Hepatocyte (in vitro differentiated cells): ENCODE measurements at regions not wholly inside any gene's neighbourhood (a gene's known extent, or its start where the extent isn't known, plus 50 kb on each side); places are given as distances from the start of the nearest gene placed in this dataset.
"Not testable (repeated sequence)": the region's sequence is repeated elsewhere in the genome, so short reads cannot be mapped to it uniquely, and the experiment has no call there.

Experiments
- DNase-seq: peaks from one replicate; pipeline ENCODE4 v3.0.0-alpha.2; 2016; ENCODE audit warnings: low spot score
- H2AFZ ChIP-seq: fragments of 200-600 bp; sonication (generic); 2 replicates; pipeline ENCODE4 v1.6.0; 2016; ENCODE audit warnings: antibody characterized with exemption, mild to moderate bottlenecking
- H3K27ac ChIP-seq: fragments of 200-600 bp; sonication (generic); 2 replicates; pipeline ENCODE4 v1.5.1; 2016; ENCODE audit warnings: mild to moderate bottlenecking
- H3K27me3 ChIP-seq: fragments of 200-600 bp; sonication (generic); 2 replicates; pipeline ENCODE4 v1.6.1; 2016
- H3K36me3 ChIP-seq: fragments of 200-600 bp; sonication (generic); replicated peaks from 2 replicates; pipeline ENCODE4 v1.5.1; 2016; ENCODE audit warnings: low read depth; ENCODE audit not compliant: insufficient read depth
- H3K4me1 ChIP-seq: fragments of 200-600 bp; sonication (generic); 2 replicates; pipeline ENCODE4 v1.5.1; 2016; ENCODE audit warnings: mild to moderate bottlenecking, moderate library complexity; ENCODE audit not compliant: insufficient read depth
- H3K4me2 ChIP-seq: fragments of 200-600 bp; sonication (generic); 2 replicates; pipeline ENCODE4 v1.6.0; 2016
- H3K4me3 ChIP-seq: fragments of 200-600 bp; sonication (generic); 2 replicates; pipeline ENCODE4 v1.5.1; 2016; ENCODE audit warnings: mild to moderate bottlenecking
- H3K79me2 ChIP-seq: fragments of 200-600 bp; sonication (generic); 2 replicates; pipeline ENCODE4 v1.6.0; 2017; ENCODE audit warnings: mild to moderate bottlenecking
- H3K9me2 ChIP-seq: fragments of 200-600 bp; sonication (generic); replicated peaks from 2 replicates; pipeline ENCODE4 v1.6.0; 2017; ENCODE audit warnings: mild to moderate bottlenecking; ENCODE audit not compliant: insufficient read depth
- H3K9me3 ChIP-seq: fragments of 200-600 bp; sonication (generic); 2 replicates; pipeline ENCODE4 v1.5.1; 2016; ENCODE audit warnings: low read depth, mild to moderate bottlenecking
- H4K20me1 ChIP-seq: fragments of 200-600 bp; sonication (generic); 2 replicates; pipeline ENCODE4 v1.6.0; 2016; ENCODE audit warnings: mild to moderate bottlenecking; ENCODE audit not compliant: insufficient read depth, poor library complexity, severe bottlenecking
- EZH2 ChIP-seq: fragments of 200-600 bp; sonication (generic); IDR thresholded peaks from 2 replicates; pipeline ENCODE4 v1.6.1; 2016; ENCODE audit warnings: antibody characterized with exemption, mild to moderate bottlenecking, borderline replicate concordance
- EZH2phosphoT487 ChIP-seq: fragments of 200-600 bp; sonication (generic); IDR thresholded peaks from one replicate; pipeline ENCODE4 v1.6.1; 2018; ENCODE audit warnings: antibody characterized with exemption, mild to moderate bottlenecking, low read depth, moderate library complexity; ENCODE audit not compliant: unreplicated experiment, severe bottlenecking
- WGBS: methylation state at CpG from one replicate; pipeline ENCODE4 v1.1.6; 2016; ENCODE audit warnings: low lambda C conversion rate; ENCODE audit errors: missing lambda C conversion rate; 5-methylcytosine and 5-hydroxymethylcytosine counted together
- TF ChIP-seq, protein P1 (sequence below): fragments of 200-600 bp; sonication (generic); IDR thresholded peaks from 2 replicates; pipeline ENCODE4 v1.5.1; 2016; ENCODE audit warnings: antibody characterized with exemption, mild to moderate bottlenecking; ENCODE audit not compliant: poor library complexity

DNA sequence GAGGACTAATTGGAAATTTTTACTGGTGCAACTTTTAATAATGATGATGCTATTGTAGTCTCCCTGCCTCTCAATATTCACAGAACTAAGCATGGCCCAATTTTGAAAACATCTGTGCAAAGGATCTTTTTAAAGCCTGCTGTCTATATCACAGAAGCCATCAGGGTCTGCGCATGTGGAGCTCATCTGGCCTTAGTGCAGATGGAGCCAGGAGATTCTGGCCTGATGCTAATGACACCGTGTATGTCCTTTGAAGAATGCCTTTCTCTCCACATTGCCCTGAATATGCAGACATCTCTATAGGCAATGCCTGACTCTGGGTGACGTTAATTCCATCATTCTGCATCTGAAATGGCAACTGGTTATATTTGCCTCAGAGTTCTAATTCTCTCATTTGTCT, 1205.9 kb downstream of the AACS start:
- Histone ChIP-seq H3K9me3 (no peaks in the 10 kb centered on the region), H3K79me2 (no peaks in the 10 kb centered on the region), H3K27ac (no peak overlapping the region), H3K4me1 (no peaks in the 10 kb centered on the region), H3K9me2 (no peaks in the 10 kb centered on the region), H4K20me1 (no peaks in the 10 kb centered on the region), H3K27me3 (no peaks in the 10 kb centered on the region), H2AFZ (no peak overlapping the region), H3K36me3 (no peaks in the 10 kb centered on the region), H3K4me3 (no peak overlapping the region), H3K4me2 (no peak overlapping the region)
- 78% methylated on average over 3 of the region's 3 CpGs for WGBS
- no peak for DNase-seq
- no peak for TF ChIP-seq EZH2
- TF ChIP-seq, protein P1, sequence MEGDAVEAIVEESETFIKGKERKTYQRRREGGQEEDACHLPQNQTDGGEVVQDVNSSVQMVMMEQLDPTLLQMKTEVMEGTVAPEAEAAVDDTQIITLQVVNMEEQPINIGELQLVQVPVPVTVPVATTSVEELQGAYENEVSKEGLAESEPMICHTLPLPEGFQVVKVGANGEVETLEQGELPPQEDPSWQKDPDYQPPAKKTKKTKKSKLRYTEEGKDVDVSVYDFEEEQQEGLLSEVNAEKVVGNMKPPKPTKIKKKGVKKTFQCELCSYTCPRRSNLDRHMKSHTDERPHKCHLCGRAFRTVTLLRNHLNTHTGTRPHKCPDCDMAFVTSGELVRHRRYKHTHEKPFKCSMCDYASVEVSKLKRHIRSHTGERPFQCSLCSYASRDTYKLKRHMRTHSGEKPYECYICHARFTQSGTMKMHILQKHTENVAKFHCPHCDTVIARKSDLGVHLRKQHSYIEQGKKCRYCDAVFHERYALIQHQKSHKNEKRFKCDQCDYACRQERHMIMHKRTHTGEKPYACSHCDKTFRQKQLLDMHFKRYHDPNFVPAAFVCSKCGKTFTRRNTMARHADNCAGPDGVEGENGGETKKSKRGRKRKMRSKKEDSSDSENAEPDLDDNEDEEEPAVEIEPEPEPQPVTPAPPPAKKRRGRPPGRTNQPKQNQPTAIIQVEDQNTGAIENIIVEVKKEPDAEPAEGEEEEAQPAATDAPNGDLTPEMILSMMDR = no peak
- no peak for TF ChIP-seq EZH2phosphoT487

DNA sequence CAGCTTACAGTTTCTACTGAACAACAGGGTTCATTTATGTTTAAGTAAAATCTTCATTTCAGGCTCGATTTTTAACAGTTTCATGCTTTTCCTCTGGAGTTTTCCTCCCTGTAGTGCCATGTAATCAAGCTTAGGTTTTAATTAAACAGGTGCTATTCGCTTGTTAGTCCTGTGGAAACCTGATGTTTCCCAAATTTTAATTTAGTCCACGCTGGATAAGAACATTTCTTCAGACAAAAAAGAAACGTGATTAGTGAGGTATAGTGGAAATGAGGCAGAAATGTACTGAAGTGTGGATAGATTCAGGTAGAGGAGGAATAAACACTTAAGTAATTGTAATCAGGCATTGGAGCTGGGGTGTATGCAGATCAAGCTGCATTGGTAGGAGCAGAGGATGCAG, 1217.5 kb downstream of the AACS start:
- H3K27ac ChIP-seq = no peak overlapping the region
- no peaks in the 10 kb centered on the region for H3K79me2 ChIP-seq
- DNase-seq = no peak
- H3K4me1 ChIP-seq = no peaks in the 10 kb centered on the region
- WGBS = 62% methylated on average over 4 of the region's 4 CpGs
- no peaks in the 10 kb centered on the region for H3K36me3 ChIP-seq
- H3K4me3 ChIP-seq = no peak overlapping the region
- no peaks in the 10 kb centered on the region for H4K20me1 ChIP-seq
- H3K27me3 ChIP-seq = no peaks in the 10 kb centered on the region
- no peak for TF ChIP-seq EZH2
- TF ChIP-seq, protein P1 = no peak
- no peak for TF ChIP-seq EZH2phosphoT487
- H3K9me3 ChIP-seq = no peaks in the 10 kb centered on the region
- H2AFZ ChIP-seq = no peak overlapping the region
- no peaks in the 10 kb centered on the region for H3K9me2 ChIP-seq
- peak overlapping the region; percentile 10 for H3K4me2 ChIP-seq

DNA sequence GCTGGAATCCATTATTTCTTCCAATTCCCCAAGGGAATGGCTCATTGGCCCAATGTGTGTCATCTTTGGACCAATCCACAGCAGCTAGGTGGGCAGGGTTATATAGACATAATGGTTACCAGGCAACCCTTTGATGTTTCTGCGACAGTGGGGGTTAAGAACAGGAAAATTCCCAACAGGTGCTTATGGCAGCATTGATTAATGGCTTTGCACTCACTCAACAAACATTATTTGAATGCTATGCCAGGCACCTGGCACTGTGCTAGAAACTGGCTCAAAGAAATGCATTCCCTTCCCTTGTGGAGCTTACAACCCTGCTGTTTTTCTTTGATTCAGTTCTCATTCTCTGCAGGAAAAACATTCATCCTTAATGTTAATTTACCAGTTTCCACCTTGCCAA, 1221.0 kb downstream of the AACS start:
- no peak overlapping the region for H3K27ac ChIP-seq
- no peak overlapping the region for H3K4me2 ChIP-seq
- no peak overlapping the region for H2AFZ ChIP-seq
- no peaks in the 10 kb centered on the region for H3K27me3 ChIP-seq
- DNase-seq = no peak
- H3K4me1 ChIP-seq = no peaks in the 10 kb centered on the region
- no peak for TF ChIP-seq EZH2
- TF ChIP-seq, protein P1 = no peak
- no peak for TF ChIP-seq EZH2phosphoT487
- H3K9me2 ChIP-seq = no peaks in the 10 kb centered on the region
- whole genome bisulfite sequencing = 78% methylated on average over 1 of the region's 1 CpG
- H3K4me3 ChIP-seq = no peak overlapping the region
- no peaks in the 10 kb centered on the region for H4K20me1 ChIP-seq
- H3K79me2 ChIP-seq = no peaks in the 10 kb centered on the region
- no peaks in the 10 kb centered on the region for H3K36me3 ChIP-seq
- H3K9me3 ChIP-seq = no peaks in the 10 kb centered on the region

DNA sequence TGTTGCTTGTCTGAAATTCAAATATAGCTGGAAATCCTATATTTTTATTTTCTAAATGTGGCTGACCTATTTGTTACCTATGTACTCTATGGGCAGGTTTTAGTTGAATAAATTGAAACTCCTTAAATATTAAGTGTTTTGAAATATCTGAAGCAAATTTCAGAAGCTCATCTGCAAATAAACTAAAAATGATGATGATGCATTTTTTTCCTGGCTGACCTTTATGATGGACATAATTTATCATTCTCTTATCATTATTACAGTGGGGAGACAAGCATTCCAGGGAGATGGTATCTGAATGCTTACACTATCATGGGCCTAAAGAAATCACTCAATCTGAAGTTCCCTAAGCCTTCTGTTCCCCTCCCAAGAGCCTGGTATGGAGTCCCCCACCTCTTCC, 1225.2 kb downstream of the AACS start:
- Histone ChIP-seq H3K36me3 (no peaks in the 10 kb centered on the region), H3K79me2 (no peaks in the 10 kb centered on the region), H2AFZ (no peak overlapping the region), H3K4me1 (no peaks in the 10 kb centered on the region), H3K9me2 (no peaks in the 10 kb centered on the region), H3K4me2 (no peak overlapping the region), H3K9me3 (no peaks in the 10 kb centered on the region), H4K20me1 (no peaks in the 10 kb centered on the region), H3K4me3 (no peak overlapping the region), H3K27me3 (no peaks in the 10 kb centered on the region), H3K27ac (no peak overlapping the region)
- DNase-seq = no peak
- TF ChIP-seq, protein P1 = no peak
- TF ChIP-seq EZH2 (no peak), EZH2phosphoT487 (no peak)

DNA sequence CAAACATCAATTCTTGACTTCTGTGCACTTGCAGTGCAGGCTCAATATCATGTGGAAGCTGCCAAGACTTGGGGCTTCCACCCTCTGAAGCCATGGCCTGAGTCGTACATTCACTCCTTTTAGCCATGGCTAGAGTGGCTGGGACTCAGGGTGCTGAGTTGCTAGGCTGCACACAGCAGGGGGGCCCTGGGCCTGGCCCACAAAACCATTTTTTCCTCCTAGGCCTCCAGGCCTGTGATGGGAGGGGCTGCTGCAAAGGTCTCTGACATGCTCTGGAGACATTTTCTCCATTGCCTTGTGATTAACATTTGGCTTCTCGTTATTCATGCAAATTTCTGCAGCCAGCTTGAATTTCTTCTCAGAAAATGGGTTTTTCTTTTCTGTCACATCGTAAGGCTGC, 1226.8 kb downstream of the AACS start:
- not testable (repeated sequence) for H2AFZ ChIP-seq, H3K79me2 ChIP-seq, H3K27me3 ChIP-seq, DNase-seq, H3K9me2 ChIP-seq, H3K9me3 ChIP-seq, H3K27ac ChIP-seq, H3K4me3 ChIP-seq, H3K36me3 ChIP-seq, H3K4me1 ChIP-seq, H4K20me1 ChIP-seq, H3K4me2 ChIP-seq
- 78% methylated on average over 3 of the region's 3 CpGs for WGBS
